ENCODE measurements at regions not wholly inside any gene's neighbourhood (a gene's known extent, or its start where the extent isn't known, plus 50 kb on each side); places are given as distances from the start of the nearest gene placed in this dataset.

GRCh38 chr3:187954873-187955586, 198.9 kb upstream of the LPP start:
- DNase-seq (ENCODE audit: low read depth) = no peak

- DNase-seq (ENCODE audit: low read depth) = no peak
Measured at GRCh38 chr3:187955587-187955952, 198.4 kb upstream of the LPP start.

- DNase-seq (ENCODE audit: low read depth) = no peak
Measured at GRCh38 chr3:187957165-187957581, 196.8 kb upstream of the LPP start.

DNA sequence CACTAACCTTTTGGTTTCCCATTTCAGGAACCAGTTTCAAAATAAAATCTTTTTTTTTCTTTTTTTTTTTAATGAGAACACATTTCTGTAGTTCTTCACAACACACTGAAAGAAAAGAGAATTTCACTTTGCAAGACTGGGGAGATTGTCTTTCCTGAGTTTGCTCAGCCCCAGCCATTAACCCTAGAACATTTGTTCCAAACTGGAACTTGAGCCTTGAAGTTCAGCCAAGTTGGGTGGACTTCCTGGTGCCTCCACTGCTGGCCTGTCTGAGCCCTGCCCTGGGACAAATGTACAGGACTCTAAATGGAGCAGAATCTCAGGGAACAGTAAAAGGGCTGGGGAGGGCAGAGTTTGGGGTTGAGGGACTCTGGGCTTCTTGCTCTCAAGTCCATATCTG, 196.4 kb upstream of the LPP start:
- no peak for DNase-seq (ENCODE audit: low read depth)

GRCh38 chr3:187958432-187959003, 195.4 kb upstream of the LPP start:
- DNase-seq (ENCODE audit: low read depth) = peak; percentile 25

- no peak for DNase-seq (ENCODE audit: low read depth)
Measured at GRCh38 chr3:187960820-187961219, 193.1 kb upstream of the LPP start.

- DNase-seq (ENCODE audit: low read depth) = no peak
Measured at GRCh38 chr3:187961366-187961765, 192.6 kb upstream of the LPP start.

DNA sequence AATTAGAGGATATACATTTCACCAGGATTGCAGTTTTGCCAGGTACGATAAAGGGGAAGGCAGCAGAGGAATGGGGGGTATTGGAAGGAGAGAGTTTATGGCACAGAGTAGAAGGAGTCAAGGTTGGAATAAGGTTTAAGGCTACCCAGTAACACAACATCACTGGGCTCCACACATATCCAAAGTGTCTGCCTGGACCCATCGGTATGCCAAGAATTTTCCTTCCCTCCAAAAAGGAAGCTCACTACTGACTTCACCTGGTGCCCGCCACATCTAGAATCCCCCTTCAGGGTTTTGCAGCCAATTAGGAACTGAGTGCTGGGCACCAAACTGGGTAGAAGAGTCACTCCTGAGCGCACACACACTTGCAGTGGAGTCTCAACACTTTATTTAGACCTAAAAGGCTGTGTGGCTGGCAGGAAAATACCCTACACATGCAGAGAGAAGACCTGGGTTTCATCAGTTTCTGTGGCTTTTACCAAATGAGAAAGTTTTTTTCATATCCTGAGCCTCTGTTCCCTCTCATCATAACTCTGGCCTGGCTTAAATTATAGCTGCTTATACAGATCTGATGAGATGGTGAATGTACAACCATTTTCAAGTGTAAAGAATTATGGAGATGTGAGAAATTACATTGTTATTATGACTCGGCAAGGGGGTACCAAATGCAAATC, 190.8 kb upstream of the LPP start:
- DNase-seq (ENCODE audit: low read depth) = no peak

- no peak for DNase-seq (ENCODE audit: low read depth)
Measured at GRCh38 chr3:187963677-187964385, 190.1 kb upstream of the LPP start.

DNA sequence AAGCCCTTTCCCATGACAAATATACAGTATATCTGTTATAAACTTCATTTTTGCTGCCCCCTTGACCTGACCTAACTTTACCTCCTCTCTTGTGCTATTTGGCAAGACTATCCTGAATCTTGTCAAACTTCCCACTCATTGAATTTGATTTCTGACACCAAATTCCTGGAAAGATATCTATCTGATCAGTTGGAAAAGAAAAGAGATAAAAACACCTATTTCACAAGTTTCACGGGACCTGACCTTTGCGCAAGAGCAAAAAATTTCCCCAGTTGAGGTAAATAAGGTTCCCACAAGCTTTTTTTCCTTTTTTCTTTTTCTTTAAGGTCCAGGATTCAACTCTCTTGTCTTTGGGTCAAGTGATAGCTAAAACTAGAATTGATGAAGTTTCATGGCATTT, 189.2 kb upstream of the LPP start:
- no peak for DNase-seq (ENCODE audit: low read depth)

DNA sequence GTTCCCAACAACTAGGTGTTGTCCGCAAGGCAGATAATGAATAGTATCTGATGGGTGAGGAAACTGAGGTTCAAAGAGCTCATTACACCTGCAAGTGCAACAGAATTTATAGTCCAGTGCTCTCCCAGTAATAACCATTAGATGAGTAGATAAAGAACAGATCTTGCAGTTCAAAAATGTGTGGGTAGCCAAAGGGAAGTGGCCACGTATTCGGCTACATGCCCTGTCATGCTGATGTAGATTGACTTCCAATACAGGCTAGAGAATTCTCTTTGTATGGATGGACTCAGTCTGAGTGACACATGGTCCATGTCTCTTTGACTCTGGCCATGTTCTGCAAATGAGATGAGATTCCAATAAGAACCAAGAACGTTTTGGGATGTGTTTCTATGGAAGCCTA, 187.9 kb upstream of the LPP start:
- no peak for DNase-seq (ENCODE audit: low read depth)

GRCh38 chr3:187966636-187967406, 187.1 kb upstream of the LPP start:
- DNase-seq (ENCODE audit: low read depth) = no peak

- DNase-seq (ENCODE audit: low read depth) = no peak
Measured at GRCh38 chr3:187967993-187968392, 186.0 kb upstream of the LPP start.

GRCh38 chr3:187968883-187969580, 184.9 kb upstream of the LPP start:
- DNase-seq (ENCODE audit: low read depth) = no peak

DNA sequence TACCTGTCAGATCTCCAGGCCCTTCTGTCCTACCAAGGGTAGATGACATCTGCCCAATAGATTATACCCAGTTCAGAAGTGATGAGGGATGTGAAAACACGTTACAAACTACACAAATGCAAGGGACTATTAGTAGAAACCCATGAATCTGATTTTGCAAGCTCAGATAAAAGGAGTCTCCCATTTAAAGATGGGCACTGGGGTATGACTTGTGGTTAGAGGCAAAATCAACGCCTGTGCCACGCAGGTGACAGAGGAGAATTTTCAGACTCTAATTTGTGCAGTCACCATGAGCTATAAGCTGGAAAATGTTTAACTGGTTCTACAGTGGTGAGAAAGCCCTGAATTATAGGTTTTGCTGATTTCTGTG, 184.4 kb upstream of the LPP start:
- DNase-seq (ENCODE audit: low read depth) = no peak

DNA sequence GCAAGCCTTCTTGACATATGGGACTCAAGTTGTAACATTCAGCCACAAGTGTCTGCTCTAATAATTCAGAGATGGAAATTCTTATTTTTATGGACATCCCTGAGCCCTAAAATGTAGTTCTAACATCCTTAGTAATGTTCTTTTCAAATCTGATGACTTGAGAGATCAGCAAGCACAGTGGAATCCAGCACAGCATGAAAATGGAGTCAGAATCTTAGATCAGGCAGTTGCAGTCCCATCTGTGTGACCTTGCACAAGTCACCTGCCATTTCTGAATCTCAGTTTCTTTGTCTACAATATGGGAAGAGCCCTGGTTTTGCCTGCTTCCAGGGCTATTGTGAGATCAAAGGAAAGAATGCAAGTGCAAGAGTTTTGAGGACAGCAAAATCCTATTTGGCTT, 183.9 kb upstream of the LPP start:
- DNase-seq (ENCODE audit: low read depth) = no peak

DNA sequence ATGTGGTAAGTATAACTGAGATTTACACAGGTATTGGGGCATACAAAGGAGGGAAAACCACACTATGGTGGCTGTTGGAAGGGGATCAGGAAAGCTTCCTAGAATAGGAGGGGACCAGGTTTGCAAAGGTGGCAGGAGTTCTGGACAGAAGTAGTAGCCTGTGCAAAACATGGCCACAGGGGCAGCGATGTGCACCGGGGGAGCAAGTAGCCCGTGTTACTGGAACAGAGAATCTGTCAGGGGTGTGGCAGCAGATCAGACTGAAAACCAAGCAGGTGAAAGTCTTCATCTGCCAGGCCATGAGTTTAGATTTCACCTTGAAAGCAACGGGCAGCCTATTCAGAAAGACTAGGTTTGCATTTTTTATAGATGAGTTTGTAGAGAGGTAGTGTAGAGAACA, 182.3 kb upstream of the LPP start:
- DNase-seq (ENCODE audit: low read depth) = no peak

DNA sequence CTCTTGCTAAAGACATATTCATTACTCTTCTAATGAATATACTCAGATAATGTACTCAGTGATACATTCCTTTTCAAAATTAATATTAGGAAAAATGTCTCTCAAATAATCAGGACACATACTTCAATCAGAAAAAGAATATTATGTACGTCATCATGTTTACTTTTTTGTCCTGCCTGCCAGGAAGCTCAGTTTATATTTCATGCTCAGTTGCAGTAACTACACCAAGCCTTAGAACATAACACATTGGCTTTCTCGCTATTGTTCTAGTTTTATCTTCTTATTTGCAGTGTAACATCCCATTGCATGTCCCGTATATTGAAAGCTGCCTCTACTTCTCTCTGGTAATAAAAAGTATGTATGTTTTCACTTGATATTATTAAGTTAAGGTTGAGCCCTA, 181.5 kb upstream of the LPP start:
- DNase-seq (ENCODE audit: low read depth) = no peak

- DNase-seq (ENCODE audit: low read depth) = no peak
Measured at GRCh38 chr3:187973977-187974870, 179.7 kb upstream of the LPP start.

DNA sequence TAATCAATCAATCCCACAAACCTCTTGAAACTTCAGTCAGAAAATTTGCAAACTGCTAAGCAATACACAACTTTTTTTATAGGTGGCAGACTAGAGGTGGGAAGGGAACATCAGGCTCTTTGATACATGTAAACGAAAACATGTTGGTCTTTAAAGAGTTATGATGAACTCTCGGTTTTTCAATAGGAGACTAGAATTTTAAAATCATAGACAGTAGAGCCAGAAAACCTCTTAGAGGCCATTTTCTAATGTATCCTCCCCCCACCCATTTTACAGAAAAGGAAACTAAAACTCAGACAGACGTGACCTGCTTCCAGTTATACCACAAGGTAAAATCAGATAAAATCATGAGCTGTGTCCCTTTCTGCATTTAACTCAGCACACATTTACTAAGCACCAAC, 179.1 kb upstream of the LPP start:
- DNase-seq (ENCODE audit: low read depth) = no peak

All from activated T-cell treated with anti-CD3 and anti-CD28 coated beads for 48 hours (primary cell).